OCI-LY3 (cell line): ENCODE measurements at regions not wholly inside any gene's neighbourhood (a gene's known extent, or its start where the extent isn't known, plus 50 kb on each side); places are given as distances from the start of the nearest gene placed in this dataset.

Experiments
- EZH2phosphoT487 ChIP-seq: fragments of 200-600 bp; shearing (Covaris generic); IDR thresholded peaks from 2 replicates; pipeline ENCODE4 v1.6.1; 2018; ENCODE audit warnings: antibody characterized with exemption, mixed run types, low read depth
- TF ChIP-seq, protein P1 (sequence below): fragments of 200-600, 300-600 bp; sonication (generic); IDR thresholded peaks from 2 replicates; pipeline ENCODE4 v1.5.1; 2014; ENCODE audit warnings: antibody characterized with exemption, low read length, low read depth

DNA sequence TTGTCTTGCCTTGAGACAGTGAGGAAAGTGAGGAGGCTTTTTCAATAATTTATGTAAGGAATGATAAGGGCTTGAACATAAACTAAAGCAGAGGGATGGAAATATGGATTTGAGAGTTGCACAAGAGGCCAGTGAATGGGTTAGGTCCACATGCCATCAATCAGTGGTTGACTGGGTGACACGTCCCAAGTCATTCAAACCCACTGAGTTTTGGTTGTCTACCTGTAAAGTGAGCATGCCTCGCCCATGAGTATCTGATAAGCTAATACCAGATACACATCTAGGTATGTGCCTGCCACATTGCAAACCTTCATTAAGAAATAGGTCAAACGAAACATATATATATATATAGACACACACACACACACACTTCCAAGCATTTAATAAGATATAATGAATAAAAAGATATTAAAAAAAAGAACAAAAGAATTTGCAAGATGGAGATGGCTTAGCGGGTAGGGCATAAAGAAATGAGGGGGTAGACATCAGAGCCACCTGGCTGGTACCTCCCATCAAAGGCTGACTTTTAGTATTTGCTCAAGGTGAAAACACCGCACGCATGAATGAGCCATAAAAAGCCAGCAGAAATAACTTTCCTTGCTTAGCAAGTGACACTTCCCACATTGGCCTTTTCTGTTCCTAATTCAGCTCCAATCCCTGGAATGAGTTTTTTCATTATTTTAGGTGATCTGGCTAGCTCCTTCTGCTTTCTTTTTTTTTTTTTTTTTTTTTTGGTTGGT lies 109.1 kb upstream of the GGTLC1 start:
- TF ChIP-seq, protein P1, sequence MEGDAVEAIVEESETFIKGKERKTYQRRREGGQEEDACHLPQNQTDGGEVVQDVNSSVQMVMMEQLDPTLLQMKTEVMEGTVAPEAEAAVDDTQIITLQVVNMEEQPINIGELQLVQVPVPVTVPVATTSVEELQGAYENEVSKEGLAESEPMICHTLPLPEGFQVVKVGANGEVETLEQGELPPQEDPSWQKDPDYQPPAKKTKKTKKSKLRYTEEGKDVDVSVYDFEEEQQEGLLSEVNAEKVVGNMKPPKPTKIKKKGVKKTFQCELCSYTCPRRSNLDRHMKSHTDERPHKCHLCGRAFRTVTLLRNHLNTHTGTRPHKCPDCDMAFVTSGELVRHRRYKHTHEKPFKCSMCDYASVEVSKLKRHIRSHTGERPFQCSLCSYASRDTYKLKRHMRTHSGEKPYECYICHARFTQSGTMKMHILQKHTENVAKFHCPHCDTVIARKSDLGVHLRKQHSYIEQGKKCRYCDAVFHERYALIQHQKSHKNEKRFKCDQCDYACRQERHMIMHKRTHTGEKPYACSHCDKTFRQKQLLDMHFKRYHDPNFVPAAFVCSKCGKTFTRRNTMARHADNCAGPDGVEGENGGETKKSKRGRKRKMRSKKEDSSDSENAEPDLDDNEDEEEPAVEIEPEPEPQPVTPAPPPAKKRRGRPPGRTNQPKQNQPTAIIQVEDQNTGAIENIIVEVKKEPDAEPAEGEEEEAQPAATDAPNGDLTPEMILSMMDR = no peak
- TF ChIP-seq EZH2phosphoT487 = no peak
